Activated effector memory CD4-positive, alpha-beta T cell treated with anti-CD3 and anti-CD28 coated beads, Interleukin-2, amount 50 U/mL, for 16 hours (primary cell): ENCODE measurements at regions not wholly inside any gene's neighbourhood (a gene's known extent, or its start where the extent isn't known, plus 50 kb on each side); places are given as distances from the start of the nearest gene placed in this dataset.
"Not testable (repeated sequence)": the region's sequence is repeated elsewhere in the genome, so short reads cannot be mapped to it uniquely, and the experiment has no call there.

Experiments
- DNase-seq: peaks from one replicate; pipeline ENCODE4 v3.0.0-alpha.2; 2020

DNA sequence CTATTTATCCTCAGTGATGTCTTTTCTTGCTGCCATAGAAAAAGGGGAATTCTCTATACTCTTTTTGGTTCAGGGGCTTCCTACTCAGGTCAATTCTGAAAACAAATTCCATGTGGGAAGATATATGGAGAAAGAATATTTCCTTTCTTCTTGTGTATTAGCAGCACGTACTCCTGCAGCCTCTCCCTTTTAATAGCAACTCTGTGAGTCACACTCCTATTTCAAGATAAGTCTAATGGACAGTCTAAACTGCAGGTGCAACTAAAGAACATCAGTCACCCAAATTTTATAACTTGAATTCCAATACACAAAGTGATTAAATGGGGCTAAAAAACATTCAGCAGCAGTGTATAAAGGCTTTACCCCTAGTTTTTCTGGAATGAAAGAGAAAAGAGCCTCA, 942.2 kb downstream of the CNTNAP5 start:
- DNase-seq: no peak

GRCh38 chr2:124970030-124970429, 944.9 kb downstream of the CNTNAP5 start:
- no peak for DNase-seq

GRCh38 chr2:124973396-124973795, 948.3 kb downstream of the CNTNAP5 start:
- DNase-seq: no peak

- no peak for DNase-seq
Observed at GRCh38 chr2:124975224-124975623, 950.1 kb downstream of the CNTNAP5 start.

GRCh38 chr2:124975648-124976047, 950.6 kb downstream of the CNTNAP5 start:
- DNase-seq: no peak

GRCh38 chr2:124978597-124978996, 953.5 kb downstream of the CNTNAP5 start:
- DNase-seq: no peak

DNA sequence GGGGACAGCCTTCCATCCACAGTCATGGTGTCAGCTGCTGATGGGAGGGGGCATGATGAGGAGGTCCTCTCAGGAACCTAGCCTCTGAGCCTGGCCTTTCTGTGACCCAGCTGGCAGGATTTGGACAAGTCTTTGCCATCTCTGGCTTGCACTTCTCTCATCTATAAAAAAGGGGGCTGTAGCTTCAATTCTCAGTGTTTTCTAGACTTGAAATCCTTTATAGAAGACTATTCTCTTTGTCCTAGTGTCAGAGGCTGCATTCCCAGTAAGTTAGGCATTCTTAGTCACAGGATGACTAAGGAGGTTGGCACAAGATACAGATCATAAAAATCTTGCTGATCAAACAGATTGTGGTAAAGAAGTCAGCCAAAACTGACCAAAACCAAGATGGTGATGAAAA, 958.5 kb downstream of the CNTNAP5 start:
- DNase-seq: no peak

DNA sequence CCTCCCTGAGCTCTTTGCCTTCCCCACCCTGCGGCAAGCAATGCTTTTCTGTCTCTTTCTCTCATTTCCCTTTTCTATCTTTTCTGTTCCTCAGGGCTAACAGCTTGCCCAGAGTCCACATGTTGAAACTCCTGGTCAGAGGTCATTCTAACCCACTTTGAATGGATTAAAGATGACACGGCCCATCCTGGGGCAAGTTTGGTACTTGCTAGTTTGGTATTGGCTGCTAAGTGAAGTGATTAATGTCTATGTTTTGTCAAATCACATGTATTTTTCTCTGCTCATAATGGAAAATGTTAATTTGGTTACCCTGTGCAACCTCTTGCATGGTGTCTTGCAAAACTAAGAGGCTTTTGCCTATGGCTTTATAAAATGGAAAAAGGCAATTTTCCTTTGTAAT, 960.2 kb downstream of the CNTNAP5 start:
- no peak for DNase-seq

- no peak for DNase-seq
Observed at GRCh38 chr2:124986136-124986535, 961.0 kb downstream of the CNTNAP5 start.

GRCh38 chr2:124986870-124987269, 961.8 kb downstream of the CNTNAP5 start:
- not testable (repeated sequence) for DNase-seq

GRCh38 chr2:124987436-124987835, 962.3 kb downstream of the CNTNAP5 start:
- not testable (repeated sequence) for DNase-seq

DNA sequence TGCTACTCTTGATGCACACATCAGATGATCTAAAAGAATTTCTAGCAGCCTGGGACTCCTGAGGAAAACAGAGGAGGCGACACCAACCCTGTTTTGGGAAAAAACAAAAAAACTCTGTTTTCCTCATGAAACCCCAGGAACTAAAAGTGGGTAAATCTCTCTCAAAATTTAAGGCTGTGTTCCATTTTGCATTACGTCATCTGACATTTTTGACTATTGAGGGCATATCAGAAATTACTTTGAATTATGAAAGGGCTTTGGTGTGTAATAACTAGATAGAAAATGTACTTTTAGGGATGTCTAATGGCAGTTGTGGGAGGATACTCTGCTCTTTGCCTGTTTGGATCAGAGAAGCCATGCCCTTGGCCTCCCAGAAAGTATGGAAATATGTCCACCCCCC, 963.0 kb downstream of the CNTNAP5 start:
- no peak for DNase-seq

- DNase-seq: no peak
Observed at GRCh38 chr2:124988794-124989193, 963.7 kb downstream of the CNTNAP5 start.

DNA sequence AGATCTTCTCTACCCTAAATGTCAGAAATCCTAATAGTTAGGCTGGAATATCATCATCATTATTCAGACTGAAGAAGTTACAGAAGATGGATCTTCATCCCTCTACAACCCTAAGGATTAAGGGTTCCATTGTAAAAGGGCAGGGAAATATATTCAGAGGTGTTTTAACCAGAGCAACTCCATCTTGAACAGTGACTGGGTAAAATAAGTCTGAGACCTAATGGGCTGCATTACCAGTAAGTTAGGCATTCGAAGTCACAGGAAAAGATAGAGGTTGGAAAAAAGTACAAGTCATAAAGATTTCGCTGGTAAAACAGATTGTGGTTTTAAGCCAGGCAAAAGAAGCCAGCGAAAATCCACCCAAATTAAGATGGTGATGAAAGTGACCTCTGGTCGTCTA, 968.7 kb downstream of the CNTNAP5 start:
- no peak for DNase-seq

DNA sequence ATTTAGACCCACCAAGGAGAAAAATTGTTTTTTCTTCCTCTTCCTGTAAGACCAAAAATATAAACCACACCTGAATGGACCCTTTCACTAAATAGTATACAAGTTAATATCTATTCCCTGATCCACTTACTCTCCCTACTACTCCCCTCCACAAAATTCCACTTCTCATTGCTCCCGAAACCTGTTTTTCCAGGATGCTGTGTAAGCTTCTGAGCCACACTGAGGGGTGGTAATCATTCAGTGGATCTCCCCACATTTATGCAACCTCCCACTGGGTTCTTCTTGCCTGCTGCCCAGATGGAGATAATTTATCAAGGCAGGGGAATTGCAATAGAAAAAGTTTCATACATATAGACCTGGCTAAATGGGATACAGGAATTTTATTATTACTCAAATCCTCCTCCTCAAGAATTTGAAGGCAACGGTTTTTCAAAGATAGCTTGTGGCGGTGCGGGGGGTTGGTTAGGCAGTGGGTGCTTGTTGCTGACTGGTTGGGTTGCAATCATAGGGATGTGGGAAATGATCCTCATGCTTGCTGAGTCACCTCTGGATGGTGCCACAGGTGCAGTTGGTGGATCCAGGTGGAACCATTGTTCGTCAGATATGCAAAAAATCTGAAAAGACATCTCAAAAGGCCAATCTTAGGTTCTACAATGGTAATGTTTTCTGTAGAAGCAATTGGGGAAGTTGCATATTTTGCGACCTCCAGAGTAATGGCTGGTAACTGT, 970.3 kb downstream of the CNTNAP5 start:
- DNase-seq: no peak

GRCh38 chr2:124996406-124996805, 971.3 kb downstream of the CNTNAP5 start:
- no peak for DNase-seq

DNA sequence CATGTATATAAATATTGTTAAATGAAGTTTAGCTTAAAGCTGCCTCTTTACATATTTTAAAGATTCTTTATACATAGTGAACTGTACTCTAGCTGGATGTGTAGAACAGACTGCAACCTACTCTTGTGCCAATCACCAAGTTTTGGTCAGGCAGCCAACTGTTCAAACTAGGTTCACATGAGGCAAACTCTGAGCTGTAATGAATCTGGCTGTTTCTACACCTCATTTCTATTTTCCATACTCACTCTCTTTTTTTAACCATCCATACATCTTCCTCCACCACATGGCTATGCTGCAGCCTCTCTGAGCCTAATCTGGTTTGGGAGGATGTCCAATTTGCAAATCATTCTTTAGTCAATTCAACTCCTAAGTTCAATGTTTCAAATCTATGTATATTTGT, 974.8 kb downstream of the CNTNAP5 start:
- DNase-seq: no peak

- DNase-seq: no peak
Observed at GRCh38 chr2:125004106-125004800, 979.2 kb downstream of the CNTNAP5 start.

- DNase-seq: no peak
Observed at GRCh38 chr2:125006676-125007075, 981.6 kb downstream of the CNTNAP5 start.

DNA sequence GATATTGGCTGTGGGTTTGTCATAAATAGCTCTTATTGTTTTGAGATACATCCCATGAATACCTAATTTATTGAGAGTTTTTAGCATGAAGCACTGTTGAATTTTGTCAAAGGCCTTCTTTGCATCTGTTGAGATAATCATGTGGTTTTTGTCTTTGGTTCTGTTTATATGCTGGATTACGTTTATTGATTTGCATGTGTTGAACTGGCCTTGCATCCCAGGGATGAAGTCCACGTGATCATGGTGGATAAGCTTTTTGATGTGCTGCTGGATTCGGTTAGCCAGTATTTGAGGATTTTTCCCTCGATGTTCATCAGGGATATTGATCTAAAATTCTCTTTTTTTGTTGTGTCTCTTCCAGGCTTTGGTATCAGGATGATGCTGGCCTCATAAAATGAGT, 1003.6 kb downstream of the CNTNAP5 start:
- DNase-seq: not testable (repeated sequence)

DNA sequence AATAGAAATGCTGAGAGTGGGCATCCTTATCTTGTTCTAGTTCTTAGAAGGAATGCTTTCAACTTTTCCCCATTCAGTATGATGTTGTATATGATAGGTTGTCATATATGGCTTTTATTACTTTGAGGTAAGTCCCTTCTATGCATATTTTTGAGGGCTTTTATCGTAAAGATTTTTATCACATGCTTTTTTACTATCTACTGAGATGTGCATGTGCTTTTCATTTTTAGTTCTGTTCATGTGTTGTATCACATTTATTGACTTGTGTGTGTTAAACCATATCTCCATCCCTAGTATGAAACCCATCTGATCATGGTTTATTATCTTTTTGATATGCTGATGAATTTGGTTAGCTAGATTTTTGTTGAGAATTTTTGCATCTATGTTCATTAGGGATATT, 1008.8 kb downstream of the CNTNAP5 start:
- no peak for DNase-seq

GRCh38 chr2:125037135-125037653, 1012.1 kb downstream of the CNTNAP5 start:
- DNase-seq: no peak

DNA sequence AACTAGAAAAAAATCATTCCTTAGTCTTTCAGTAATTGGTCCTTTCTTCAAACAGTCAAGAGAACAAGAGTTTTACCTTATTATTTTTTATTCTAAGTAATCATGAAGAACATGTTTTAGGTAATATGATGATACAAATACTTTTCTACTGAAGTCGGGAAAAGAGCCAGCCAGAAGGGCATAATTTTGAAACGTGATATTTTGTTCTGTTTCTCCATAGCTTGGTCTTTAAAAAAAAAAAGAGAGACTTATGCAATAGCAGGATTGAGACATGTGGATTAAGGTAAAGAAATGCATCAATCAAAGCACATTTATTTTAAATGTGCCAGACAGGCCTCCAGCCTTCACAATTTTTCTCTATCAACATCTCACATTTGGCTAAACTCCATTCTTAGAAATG, 1016.8 kb downstream of the CNTNAP5 start:
- no peak for DNase-seq

- DNase-seq: no peak
Observed at GRCh38 chr2:125042727-125043126, 1017.6 kb downstream of the CNTNAP5 start.
